ENCODE measurements at regions not wholly inside any gene's neighbourhood (a gene's known extent, or its start where the extent isn't known, plus 50 kb on each side); places are given as distances from the start of the nearest gene placed in this dataset.

GRCh38 chr2:64704161-64704560 lies 50.4 kb upstream of the SERTAD2 start:
- no peaks in the 10 kb centered on the region for H3K9me3 ChIP-seq (ENCODE audit: low read length)
- no peak for TF ChIP-seq EZH2phosphoT487 (IDR thresholded peaks at IDR 0.05; ENCODE audit: borderline replicate concordance, low read length)
- no peak for TF ChIP-seq EZH2 (IDR thresholded peaks at IDR 0.05; ENCODE audit: low read length, unreplicated experiment)
- TF ChIP-seq CTCF (conservative IDR thresholded peaks at IDR 0.05; ENCODE audit: low read depth, low read length): no peak
- peaks cover 5% of the 10 kb centered on the region; the same call in 1 of the 2 replicates for H3K79me2 ChIP-seq (ENCODE audit: low read length)
- no peaks in the 10 kb centered on the region for H3K36me3 ChIP-seq (ENCODE audit: low read depth, low read length)
- H2AFZ ChIP-seq (ENCODE audit: low read length): no peak overlapping the region
- no peak overlapping the region for H3K9ac ChIP-seq (ENCODE audit: low read length)
- DNase-seq (no peak), ATAC-seq (no peak)
- H3K9me2 ChIP-seq (replicated peaks; ENCODE audit: low read length): no peaks in the 10 kb centered on the region
- H3K27me3 ChIP-seq (ENCODE audit: low read length): no peaks in the 10 kb centered on the region
- intact Hi-C loops (cut with micrococcal nuclease): no loop called here
- H3K4me1 ChIP-seq (ENCODE audit: insufficient read depth, low read length): peaks cover 9% of the 10 kb centered on the region
- H3K27ac ChIP-seq (ENCODE audit: low read length): no peak overlapping the region
- no peak overlapping the region for H3K4me2 ChIP-seq (ENCODE audit: low read length)
- no peak overlapping the region for H3K4me3 ChIP-seq (ENCODE audit: low read length)
- H3F3A ChIP-seq (ENCODE audit: low read length, unreplicated experiment): no peaks in the 10 kb centered on the region
- no TSS peak for BruUV-seq (replicated peaks)
- ChIA-PET POLR2A (ENCODE audit: unreplicated experiment) (no interaction called here), CTCF (no interaction called here)
- H4K20me1 ChIP-seq (ENCODE audit: low read length): no peaks in the 10 kb centered on the region

GRCh38 chr2:64704996-64705395 lies 51.3 kb upstream of the SERTAD2 start:
- Histone ChIP-seq H3K4me3 (ENCODE audit: low read length) (no peak overlapping the region), H3K79me2 (ENCODE audit: low read length) (peaks cover 5% of the 10 kb centered on the region; the same call in 1 of the 2 replicates), H3K27me3 (ENCODE audit: low read length) (no peaks in the 10 kb centered on the region), H3K4me2 (ENCODE audit: low read length) (no peak overlapping the region), H3K9ac (ENCODE audit: low read length) (no peak overlapping the region), H3F3A (ENCODE audit: low read length, unreplicated experiment) (no peaks in the 10 kb centered on the region), H3K36me3 (ENCODE audit: low read depth, low read length) (no peaks in the 10 kb centered on the region), H3K9me3 (ENCODE audit: low read length) (no peaks in the 10 kb centered on the region), H4K20me1 (ENCODE audit: low read length) (no peaks in the 10 kb centered on the region), H3K9me2 (replicated peaks; ENCODE audit: low read length) (no peaks in the 10 kb centered on the region), H3K4me1 (ENCODE audit: insufficient read depth, low read length) (peaks cover 1% of the 10 kb centered on the region; the same call in 1 of the 2 replicates), H2AFZ (ENCODE audit: low read length) (no peak overlapping the region), H3K27ac (ENCODE audit: low read length) (no peak overlapping the region)
- ATAC-seq: no peak
- TF ChIP-seq EZH2phosphoT487 (IDR thresholded peaks at IDR 0.05; ENCODE audit: borderline replicate concordance, low read length): no peak
- no peak for TF ChIP-seq EZH2 (IDR thresholded peaks at IDR 0.05; ENCODE audit: low read length, unreplicated experiment)
- TF ChIP-seq CTCF (conservative IDR thresholded peaks at IDR 0.05; ENCODE audit: low read depth, low read length): no peak
- no TSS peak for BruUV-seq (replicated peaks)
- CTCF ChIA-PET: no interaction called here
- POLR2A ChIA-PET (ENCODE audit: unreplicated experiment): no interaction called here
- intact Hi-C loops (cut with micrococcal nuclease): no loop called here
- no peak for DNase-seq

- Histone ChIP-seq H3K4me2 (ENCODE audit: low read length) (no peak overlapping the region), H3K4me1 (ENCODE audit: insufficient read depth, low read length) (no peaks in the 10 kb centered on the region; the same call in 1 of the 2 replicates), H3K9ac (ENCODE audit: low read length) (no peak overlapping the region), H2AFZ (ENCODE audit: low read length) (no peak overlapping the region), H3K9me2 (replicated peaks; ENCODE audit: low read length) (no peaks in the 10 kb centered on the region), H3K4me3 (ENCODE audit: low read length) (no peak overlapping the region), H3F3A (ENCODE audit: low read length, unreplicated experiment) (no peaks in the 10 kb centered on the region), H4K20me1 (ENCODE audit: low read length) (no peaks in the 10 kb centered on the region), H3K27me3 (ENCODE audit: low read length) (no peaks in the 10 kb centered on the region), H3K27ac (ENCODE audit: low read length) (no peak overlapping the region), H3K79me2 (ENCODE audit: low read length) (peaks cover 9% of the 10 kb centered on the region; the same call in 1 of the 2 replicates), H3K9me3 (ENCODE audit: low read length) (no peaks in the 10 kb centered on the region), H3K36me3 (ENCODE audit: low read depth, low read length) (no peaks in the 10 kb centered on the region)
- POLR2A ChIA-PET (ENCODE audit: unreplicated experiment): no interaction called here
- CTCF ChIA-PET: no interaction called here
- intact Hi-C loops (cut with micrococcal nuclease): no loop called here
- TF ChIP-seq EZH2 (IDR thresholded peaks at IDR 0.05; ENCODE audit: low read length, unreplicated experiment) (no peak), EZH2phosphoT487 (IDR thresholded peaks at IDR 0.05; ENCODE audit: borderline replicate concordance, low read length) (no peak), CTCF (conservative IDR thresholded peaks at IDR 0.05; ENCODE audit: low read depth, low read length) (no peak)
- DNase-seq (no peak), ATAC-seq (no peak)
- BruUV-seq (replicated peaks): no TSS peak
Measured at GRCh38 chr2:64707276-64707675, 53.6 kb upstream of the SERTAD2 start.

Measured in PC-3 (cell line).